Endothelial cell (in vitro differentiated cells): ENCODE measurements at regions not wholly inside any gene's neighbourhood (a gene's known extent, or its start where the extent isn't known, plus 50 kb on each side); places are given as distances from the start of the nearest gene placed in this dataset.
"Not testable (repeated sequence)": the region's sequence is repeated elsewhere in the genome, so short reads cannot be mapped to it uniquely, and the experiment has no call there.

Experiments
- DNase-seq: peaks from one replicate; pipeline ENCODE4 v3.0.0; 2021; ENCODE audit warnings: low spot score
- H3K27ac Mint-ChIP-seq: one replicate; pipeline ENCODE4 v1.8.0; 2021; ENCODE audit warnings: mixed read lengths, inconsistent platforms; ENCODE audit not compliant: unreplicated experiment
- H3K27me3 Mint-ChIP-seq: one replicate; pipeline ENCODE4 v1.8.0; 2021; ENCODE audit warnings: mild to moderate bottlenecking, moderate library complexity, mixed read lengths, inconsistent platforms; ENCODE audit not compliant: unreplicated experiment
- H3K36me3 Mint-ChIP-seq: one replicate; pipeline ENCODE4 v1.8.0; 2021; ENCODE audit warnings: mild to moderate bottlenecking, low read depth, mixed read lengths, inconsistent platforms; ENCODE audit not compliant: unreplicated experiment
- H3K4me1 Mint-ChIP-seq: one replicate; pipeline ENCODE4 v1.8.0; 2021; ENCODE audit warnings: mild to moderate bottlenecking, mixed read lengths, inconsistent platforms; ENCODE audit not compliant: unreplicated experiment
- H3K4me3 Mint-ChIP-seq: one replicate; pipeline ENCODE4 v1.8.0; 2021; ENCODE audit warnings: mild to moderate bottlenecking, mixed read lengths, inconsistent platforms; ENCODE audit not compliant: unreplicated experiment
- H3K9me3 Mint-ChIP-seq: one replicate; pipeline ENCODE4 v1.8.0; 2021; ENCODE audit warnings: mixed read lengths, inconsistent platforms; ENCODE audit not compliant: unreplicated experiment
- TF ChIP-seq, protein P1 (sequence below): fragments of 200-600 bp; sonication (generic); IDR thresholded peaks from one replicate; pipeline ENCODE4 v1.5.0; 2021; ENCODE audit warnings: antibody characterized with exemption; ENCODE audit not compliant: unreplicated experiment

DNA sequence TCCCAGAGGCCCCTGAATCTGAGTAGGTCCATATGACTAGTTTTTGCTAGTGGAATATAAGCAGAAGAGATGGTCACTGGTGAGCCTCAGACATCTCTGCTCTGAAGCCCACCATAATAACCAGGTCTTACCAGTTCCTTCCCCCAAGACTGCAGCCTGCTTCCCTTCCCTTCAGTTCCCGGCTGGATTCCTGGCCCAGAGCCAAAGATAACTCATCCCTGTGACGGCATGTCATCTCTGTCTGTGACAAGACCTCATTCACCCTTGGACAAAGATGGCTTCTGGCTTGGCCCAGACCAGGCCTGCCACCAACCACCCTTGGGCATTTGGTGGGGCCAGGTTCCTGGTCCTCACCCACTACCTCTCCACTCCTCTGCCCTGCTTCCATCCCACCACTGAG is 145.5 kb upstream of the TOP1 start:
- Mint-ChIP-seq H3K4me3 (no peak overlapping the region), H3K27me3 (no peaks in the 10 kb centered on the region), H3K36me3 (peaks cover 3% of the 10 kb centered on the region), H3K4me1 (peaks cover 2% of the 10 kb centered on the region), H3K9me3 (no peaks in the 10 kb centered on the region), H3K27ac (no peak overlapping the region)
- TF ChIP-seq, protein P1, sequence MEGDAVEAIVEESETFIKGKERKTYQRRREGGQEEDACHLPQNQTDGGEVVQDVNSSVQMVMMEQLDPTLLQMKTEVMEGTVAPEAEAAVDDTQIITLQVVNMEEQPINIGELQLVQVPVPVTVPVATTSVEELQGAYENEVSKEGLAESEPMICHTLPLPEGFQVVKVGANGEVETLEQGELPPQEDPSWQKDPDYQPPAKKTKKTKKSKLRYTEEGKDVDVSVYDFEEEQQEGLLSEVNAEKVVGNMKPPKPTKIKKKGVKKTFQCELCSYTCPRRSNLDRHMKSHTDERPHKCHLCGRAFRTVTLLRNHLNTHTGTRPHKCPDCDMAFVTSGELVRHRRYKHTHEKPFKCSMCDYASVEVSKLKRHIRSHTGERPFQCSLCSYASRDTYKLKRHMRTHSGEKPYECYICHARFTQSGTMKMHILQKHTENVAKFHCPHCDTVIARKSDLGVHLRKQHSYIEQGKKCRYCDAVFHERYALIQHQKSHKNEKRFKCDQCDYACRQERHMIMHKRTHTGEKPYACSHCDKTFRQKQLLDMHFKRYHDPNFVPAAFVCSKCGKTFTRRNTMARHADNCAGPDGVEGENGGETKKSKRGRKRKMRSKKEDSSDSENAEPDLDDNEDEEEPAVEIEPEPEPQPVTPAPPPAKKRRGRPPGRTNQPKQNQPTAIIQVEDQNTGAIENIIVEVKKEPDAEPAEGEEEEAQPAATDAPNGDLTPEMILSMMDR: no peak
- no peak for DNase-seq

DNA sequence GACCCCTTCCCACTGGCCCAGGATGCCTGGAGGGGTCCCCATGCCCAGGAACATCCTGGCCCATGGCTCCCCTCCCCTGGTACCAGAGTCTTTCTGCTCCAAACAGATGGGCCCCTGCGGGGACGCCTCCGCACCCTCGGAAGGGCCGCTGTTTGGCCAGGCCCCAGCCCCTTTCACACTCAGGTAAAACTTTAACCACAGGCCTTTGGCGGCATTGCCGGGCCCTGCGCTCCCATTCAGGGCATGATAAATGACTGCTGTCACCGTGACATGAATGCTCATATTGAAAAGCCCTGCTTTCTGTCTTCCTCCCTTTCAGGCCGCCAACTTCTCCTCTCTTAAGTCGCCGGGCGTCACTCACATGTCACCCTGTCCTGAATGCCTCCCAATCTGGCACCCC is 141.5 kb upstream of the TOP1 start:
- Mint-ChIP-seq H3K4me1 (peaks cover 2% of the 10 kb centered on the region), H3K36me3 (no peaks in the 10 kb centered on the region), H3K27me3 (no peaks in the 10 kb centered on the region), H3K9me3 (no peaks in the 10 kb centered on the region), H3K27ac (no peak overlapping the region), H3K4me3 (no peak overlapping the region)
- TF ChIP-seq, protein P1: no peak
- DNase-seq: no peak

DNA sequence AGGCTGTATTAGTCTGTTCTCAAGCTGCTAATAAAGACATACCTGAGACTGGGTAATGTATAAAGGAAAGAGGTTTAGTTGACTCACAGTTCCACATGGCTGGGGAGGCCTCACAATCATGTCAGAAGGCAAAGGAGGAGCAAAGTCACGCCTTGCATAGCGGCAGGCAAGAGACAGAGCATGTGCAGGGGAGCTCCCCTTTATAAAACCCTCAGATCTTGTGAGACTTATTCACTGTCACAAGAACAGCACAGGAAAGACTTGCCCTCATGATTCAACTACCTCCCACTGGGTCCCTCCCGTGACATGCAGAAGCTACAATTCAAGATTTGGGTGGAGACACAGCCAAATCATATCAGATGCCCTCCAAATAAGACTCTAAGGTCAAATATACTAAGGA is 139.4 kb upstream of the TOP1 start:
- not testable (repeated sequence) for H3K4me1 Mint-ChIP-seq, DNase-seq, H3K36me3 Mint-ChIP-seq, H3K27me3 Mint-ChIP-seq, H3K4me3 Mint-ChIP-seq, H3K27ac Mint-ChIP-seq, H3K9me3 Mint-ChIP-seq

DNA sequence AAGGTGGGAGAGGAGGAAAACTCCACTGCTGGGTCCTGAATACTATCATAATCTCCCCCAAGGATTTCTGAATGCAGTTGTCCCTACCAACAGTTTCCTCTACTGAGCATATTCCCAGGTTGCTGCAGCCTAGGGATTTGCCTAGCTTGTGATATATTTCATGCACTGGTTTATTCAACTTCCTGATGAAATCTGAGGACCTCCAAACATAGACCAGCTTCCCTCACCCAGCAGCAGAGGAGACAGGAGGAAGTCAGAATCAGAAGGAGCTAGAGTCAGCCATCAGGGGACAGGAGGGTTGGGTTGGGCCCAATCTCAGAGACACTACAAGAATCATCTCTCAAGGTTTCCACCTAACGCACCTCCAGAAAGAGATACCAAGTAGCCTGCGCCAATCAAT is 138.4 kb upstream of the TOP1 start:
- H3K9me3 Mint-ChIP-seq: no peaks in the 10 kb centered on the region
- H3K27me3 Mint-ChIP-seq: no peaks in the 10 kb centered on the region
- no peaks in the 10 kb centered on the region for H3K4me1 Mint-ChIP-seq
- H3K4me3 Mint-ChIP-seq: no peak overlapping the region
- H3K27ac Mint-ChIP-seq: no peak overlapping the region
- no peaks in the 10 kb centered on the region for H3K36me3 Mint-ChIP-seq
- TF ChIP-seq, protein P1: no peak
- DNase-seq: no peak

DNA sequence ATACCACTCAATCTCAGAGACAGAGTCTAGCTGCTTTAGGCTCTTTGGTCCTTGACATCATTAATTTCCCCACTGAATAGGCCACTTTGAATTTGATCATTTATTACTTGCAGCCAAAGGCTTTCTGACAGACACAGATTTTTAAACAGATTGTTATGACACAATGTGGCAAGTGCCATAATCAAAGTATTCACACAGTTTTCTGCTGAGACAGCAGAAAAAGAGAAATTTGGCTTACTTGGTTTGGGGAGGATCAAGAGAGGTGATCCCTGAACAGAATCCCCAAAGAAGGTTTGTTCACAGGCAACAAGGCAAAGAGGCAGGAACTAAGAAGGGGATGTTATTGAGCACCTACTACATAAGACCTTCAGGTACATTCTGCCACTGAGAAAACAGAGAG is 138.0 kb upstream of the TOP1 start:
- H3K27me3 Mint-ChIP-seq: no peaks in the 10 kb centered on the region
- no peak for DNase-seq
- no peaks in the 10 kb centered on the region for H3K4me1 Mint-ChIP-seq
- H3K4me3 Mint-ChIP-seq: no peak overlapping the region
- no peaks in the 10 kb centered on the region for H3K9me3 Mint-ChIP-seq
- no peaks in the 10 kb centered on the region for H3K36me3 Mint-ChIP-seq
- TF ChIP-seq, protein P1: no peak
- H3K27ac Mint-ChIP-seq: no peak overlapping the region

DNA sequence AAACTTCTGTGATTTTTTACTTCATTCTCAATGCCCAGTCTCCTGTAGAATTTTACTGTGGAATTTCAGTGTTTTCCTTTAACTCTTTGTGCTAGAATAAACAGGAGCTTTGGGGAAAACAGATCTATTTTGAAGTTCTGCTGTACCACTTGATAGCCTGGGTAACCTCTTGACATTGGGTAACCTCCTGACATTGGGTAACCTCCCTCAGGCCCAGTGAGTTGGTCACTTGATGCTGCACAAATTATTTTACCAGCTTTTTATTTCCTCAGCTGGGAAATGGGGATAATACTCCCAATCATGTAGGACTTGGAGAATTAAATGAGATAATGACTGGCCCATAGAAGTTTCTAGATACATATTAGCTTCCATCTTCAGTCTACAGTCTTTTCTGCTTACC is 137.3 kb upstream of the TOP1 start:
- TF ChIP-seq, protein P1: no peak
- Mint-ChIP-seq H3K36me3 (no peaks in the 10 kb centered on the region), H3K4me1 (no peaks in the 10 kb centered on the region), H3K27ac (no peak overlapping the region), H3K9me3 (no peaks in the 10 kb centered on the region), H3K4me3 (no peak overlapping the region), H3K27me3 (no peaks in the 10 kb centered on the region)
- no peak for DNase-seq
